OCI-LY1 (cell line): ENCODE measurements at regions not wholly inside any gene's neighbourhood (a gene's known extent, or its start where the extent isn't known, plus 50 kb on each side); places are given as distances from the start of the nearest gene placed in this dataset.

Experiments used
- H2AFZ ChIP-seq: fragments of 200-600 bp; sonication (generic), shearing (Covaris generic); 2 replicates; pipeline ENCODE4 v1.6.0; 2014; ENCODE audit warnings: antibody characterized with exemption, mild to moderate bottlenecking, low read length
- H3F3A ChIP-seq: fragments of 200-600 bp; sonication (generic), shearing (Covaris generic); 2 replicates; pipeline ENCODE4 v1.6.0; 2014; ENCODE audit warnings: mild to moderate bottlenecking, antibody characterized with exemption, low read length, moderate library complexity; ENCODE audit not compliant: insufficient read depth
- H3K27ac ChIP-seq: fragments of 200-600 bp; sonication (generic); 2 replicates; pipeline ENCODE4 v1.5.1; 2014; ENCODE audit warnings: low read length, mixed run types, mild to moderate bottlenecking, low read depth; ENCODE audit not compliant: poor library complexity, severe bottlenecking
- H3K27me3 ChIP-seq: fragments of 200-600 bp; sonication (generic); 2 replicates; pipeline ENCODE4 v1.6.0; 2014; ENCODE audit warnings: antibody characterized with exemption, mild to moderate bottlenecking, low read length, moderate library complexity; ENCODE audit not compliant: insufficient read depth
- H3K36me3 ChIP-seq: fragments of 200-600 bp; sonication (generic); 2 replicates; pipeline ENCODE4 v1.6.1; 2014; ENCODE audit warnings: mild to moderate bottlenecking, antibody characterized with exemption, low read length, moderate library complexity, mixed read lengths; ENCODE audit not compliant: insufficient read depth
- H3K4me1 ChIP-seq: fragments of 200-600 bp; sonication (generic); 2 replicates; pipeline ENCODE4 v1.5.1; 2014; ENCODE audit warnings: mild to moderate bottlenecking, low read length, moderate library complexity; ENCODE audit not compliant: insufficient read depth, severe bottlenecking
- H3K4me2 ChIP-seq: fragments of 200-600 bp; sonication (generic), shearing (Covaris generic); 2 replicates; pipeline ENCODE4 v1.6.1; 2014; ENCODE audit warnings: low read length
- H3K4me3 ChIP-seq: fragments of 200-600 bp; sonication (generic); 2 replicates; pipeline ENCODE4 v1.5.1; 2014; ENCODE audit warnings: low read length, low read depth, mild to moderate bottlenecking, mixed read lengths; ENCODE audit not compliant: poor library complexity, severe bottlenecking
- H3K79me2 ChIP-seq: fragments of 200-600 bp; shearing (Covaris generic); 2 replicates; pipeline ENCODE4 v1.6.1; 2016; ENCODE audit warnings: mixed run types, low read length, mixed read lengths; ENCODE audit not compliant: insufficient read depth
- H3K9ac ChIP-seq: fragments of 200-600 bp; sonication (generic), shearing (Covaris generic); 2 replicates; pipeline ENCODE4 v1.6.1; 2014; ENCODE audit warnings: mild to moderate bottlenecking, low read length, mixed read lengths
- H3K9me2 ChIP-seq: fragments of 200-600 bp; sonication (generic), shearing (Covaris generic); 2 replicates; pipeline ENCODE4 v1.6.1; 2014; ENCODE audit warnings: low read depth, mild to moderate bottlenecking, low read length, mixed read lengths
- H3K9me3 ChIP-seq: fragments of 200-600 bp; shearing (Covaris generic); 2 replicates; pipeline ENCODE4 v1.6.1; 2014; ENCODE audit warnings: low read length, mixed read lengths
- H4K20me1 ChIP-seq: fragments of 200-600 bp; sonication (generic), shearing (Covaris generic); 2 replicates; pipeline ENCODE4 v1.6.0; 2016; ENCODE audit warnings: mild to moderate bottlenecking, low read length; ENCODE audit not compliant: insufficient read depth
- EZH2 ChIP-seq: fragments of 200-600 bp; sonication (generic), shearing (Covaris generic); IDR thresholded peaks from 2 replicates; pipeline ENCODE4 v1.8.0; 2017; ENCODE audit warnings: borderline replicate concordance, mixed run types, mild to moderate bottlenecking, antibody characterized with exemption, low read length, moderate library complexity, mixed read lengths
- TF ChIP-seq, protein P1 (sequence below): fragments of 200-600 bp; sonication (generic), shearing (Covaris generic); IDR thresholded peaks from 2 replicates; pipeline ENCODE4 v1.5.1; 2017; ENCODE audit warnings: mild to moderate bottlenecking, antibody characterized with exemption, low read length, moderate library complexity, mixed read lengths

DNA sequence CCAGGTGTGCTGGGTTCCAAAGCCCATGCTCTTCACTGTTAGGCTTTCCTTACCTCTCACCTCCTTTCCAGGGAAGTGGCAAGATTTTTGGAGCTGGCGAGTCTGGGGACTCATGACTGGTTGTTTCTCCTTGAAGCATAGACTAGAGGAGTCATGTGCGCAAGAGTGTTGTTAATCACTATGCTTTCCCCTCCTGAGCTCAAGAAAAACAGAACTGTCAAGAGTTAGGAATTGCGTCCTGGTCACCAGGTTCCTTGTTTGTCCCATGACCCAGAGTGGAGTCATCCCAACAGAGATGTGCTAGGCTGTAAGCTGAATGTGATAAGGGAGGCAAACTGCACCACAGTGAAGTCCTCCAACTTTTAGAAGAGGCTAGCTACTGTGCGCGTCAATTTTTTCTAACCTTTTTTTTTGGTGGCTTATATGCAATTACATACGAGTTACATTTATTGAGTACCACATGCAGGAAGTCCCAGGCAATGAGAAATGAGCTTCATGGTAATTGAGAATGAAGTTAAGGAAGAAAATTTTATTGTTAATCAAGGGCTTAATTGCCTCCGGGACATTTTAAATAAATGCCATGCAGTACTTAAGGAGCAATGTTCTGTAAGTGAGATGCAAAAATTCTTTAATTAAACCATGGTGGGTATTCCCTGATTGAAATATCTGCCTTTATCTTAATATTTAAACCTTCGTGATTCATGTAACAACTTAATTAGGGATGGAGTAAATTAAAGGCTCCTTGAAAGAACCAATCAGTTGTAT, 233.9 kb downstream of the ZIC5 start:
- Histone ChIP-seq H3K27ac (no peak overlapping the region), H3K36me3 (no peaks in the 10 kb centered on the region), H3F3A (no peaks in the 10 kb centered on the region), H3K4me3 (no peak overlapping the region), H3K9me2 (no peaks in the 10 kb centered on the region), H3K4me2 (no peak overlapping the region), H3K9ac (no peak overlapping the region), H3K4me1 (no peaks in the 10 kb centered on the region), H3K9me3 (no peaks in the 10 kb centered on the region), H2AFZ (no peak overlapping the region), H3K27me3 (no peaks in the 10 kb centered on the region), H3K79me2 (no peaks in the 10 kb centered on the region), H4K20me1 (no peaks in the 10 kb centered on the region)
- no peak for TF ChIP-seq EZH2
- TF ChIP-seq, protein P1, sequence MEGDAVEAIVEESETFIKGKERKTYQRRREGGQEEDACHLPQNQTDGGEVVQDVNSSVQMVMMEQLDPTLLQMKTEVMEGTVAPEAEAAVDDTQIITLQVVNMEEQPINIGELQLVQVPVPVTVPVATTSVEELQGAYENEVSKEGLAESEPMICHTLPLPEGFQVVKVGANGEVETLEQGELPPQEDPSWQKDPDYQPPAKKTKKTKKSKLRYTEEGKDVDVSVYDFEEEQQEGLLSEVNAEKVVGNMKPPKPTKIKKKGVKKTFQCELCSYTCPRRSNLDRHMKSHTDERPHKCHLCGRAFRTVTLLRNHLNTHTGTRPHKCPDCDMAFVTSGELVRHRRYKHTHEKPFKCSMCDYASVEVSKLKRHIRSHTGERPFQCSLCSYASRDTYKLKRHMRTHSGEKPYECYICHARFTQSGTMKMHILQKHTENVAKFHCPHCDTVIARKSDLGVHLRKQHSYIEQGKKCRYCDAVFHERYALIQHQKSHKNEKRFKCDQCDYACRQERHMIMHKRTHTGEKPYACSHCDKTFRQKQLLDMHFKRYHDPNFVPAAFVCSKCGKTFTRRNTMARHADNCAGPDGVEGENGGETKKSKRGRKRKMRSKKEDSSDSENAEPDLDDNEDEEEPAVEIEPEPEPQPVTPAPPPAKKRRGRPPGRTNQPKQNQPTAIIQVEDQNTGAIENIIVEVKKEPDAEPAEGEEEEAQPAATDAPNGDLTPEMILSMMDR = no peak

DNA sequence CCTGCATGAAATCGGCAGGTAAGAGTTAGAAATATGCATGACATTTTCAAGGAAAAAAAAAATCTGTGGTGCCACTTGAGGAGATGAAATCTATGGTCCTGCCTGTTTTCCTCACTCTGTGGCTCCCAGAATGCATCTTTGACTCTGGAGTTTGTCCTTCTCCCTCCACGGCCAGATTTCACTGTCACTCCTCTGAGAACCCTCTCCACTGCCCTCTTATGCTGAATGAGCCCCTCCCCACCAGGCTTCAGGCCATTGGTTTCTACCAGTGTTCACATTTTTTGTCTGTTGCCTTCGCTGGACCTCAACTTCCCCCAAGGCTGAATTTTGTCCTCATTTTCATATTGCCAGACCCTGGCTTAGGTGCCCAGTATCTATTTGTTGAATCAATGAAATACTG, 235.0 kb downstream of the ZIC5 start:
- Histone ChIP-seq H3K4me1 (no peaks in the 10 kb centered on the region), H3K9ac (no peak overlapping the region), H4K20me1 (no peaks in the 10 kb centered on the region), H3K27ac (no peak overlapping the region), H3K36me3 (no peaks in the 10 kb centered on the region), H3F3A (no peaks in the 10 kb centered on the region), H3K4me2 (no peak overlapping the region), H3K9me3 (no peaks in the 10 kb centered on the region), H3K27me3 (no peaks in the 10 kb centered on the region), H2AFZ (no peak overlapping the region), H3K4me3 (no peak overlapping the region), H3K79me2 (no peaks in the 10 kb centered on the region), H3K9me2 (no peaks in the 10 kb centered on the region)
- no peak for TF ChIP-seq EZH2
- TF ChIP-seq, protein P1 = no peak

DNA sequence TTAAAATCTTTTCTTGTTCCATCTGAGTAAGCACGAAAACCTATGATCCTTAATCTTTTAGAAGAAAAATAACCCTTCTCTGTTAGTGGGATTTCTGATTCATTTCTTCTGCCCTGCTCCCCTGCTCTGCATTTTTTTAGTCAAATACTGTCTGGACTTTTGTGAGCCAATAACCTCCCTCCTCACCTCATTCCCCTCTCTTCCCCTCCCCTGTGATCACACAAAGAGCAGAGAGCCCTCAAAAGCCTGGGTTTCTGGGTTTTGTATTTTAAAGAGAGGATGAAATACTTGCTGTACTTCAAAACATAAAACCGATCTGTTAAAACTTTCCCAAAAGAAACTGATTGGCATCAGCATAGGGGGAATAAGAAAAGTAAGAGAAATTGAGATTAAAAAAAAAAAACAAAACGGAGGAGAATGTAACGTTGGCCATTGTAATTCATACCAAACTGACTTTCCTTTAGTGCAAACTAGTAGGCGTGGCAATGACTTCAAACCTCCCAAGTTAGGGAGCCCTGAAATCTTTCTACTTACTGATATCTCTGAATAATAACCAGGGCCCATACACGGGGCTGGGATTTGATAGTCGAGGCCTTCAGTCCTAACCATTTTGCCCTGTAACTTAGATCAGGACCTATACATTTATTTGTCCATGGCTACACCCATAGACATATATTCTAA, 232.9 kb downstream of the TM9SF2 start:
- Histone ChIP-seq H3F3A (no peaks in the 10 kb centered on the region), H3K36me3 (no peaks in the 10 kb centered on the region), H3K9me2 (no peaks in the 10 kb centered on the region), H3K27ac (no peak overlapping the region), H3K4me1 (no peaks in the 10 kb centered on the region), H3K4me2 (no peak overlapping the region), H3K27me3 (0 out of 2 replicates have a peak, but pooled peaks cover 4% of the 10 kb centered on the region), H2AFZ (no peak overlapping the region), H3K79me2 (no peaks in the 10 kb centered on the region), H3K4me3 (no peak overlapping the region), H4K20me1 (no peaks in the 10 kb centered on the region), H3K9ac (no peak overlapping the region), H3K9me3 (no peaks in the 10 kb centered on the region)
- TF ChIP-seq, protein P1 = no peak
- TF ChIP-seq EZH2 = no peak
